B cell (primary cell): ENCODE measurements at regions not wholly inside any gene's neighbourhood (a gene's known extent, or its start where the extent isn't known, plus 50 kb on each side); places are given as distances from the start of the nearest gene placed in this dataset.

Experiments
- ATAC-seq: fragments of 200-7000 bp; cut with Tn5 transposase; one replicate; pipeline ENCODE4 v1.10.0; 2021; ENCODE audit warnings: low read depth, mild to moderate bottlenecking, moderate number of reproducible peaks, moderate library complexity
- CTCF ChIA-PET: fragments of 350-600 bp; sonication (Branson Sonifier 250); formaldehyde crosslinking; loops from one replicate; lab custom pipeline; 2021; ENCODE audit warnings: antibody characterized with exemption, inconsistent platforms; lab: Charles Lee
- POLR2A ChIA-PET: fragments of 350-600 bp; sonication (Branson Sonifier 250); formaldehyde crosslinking; loops from one replicate; lab custom pipeline; 2021; ENCODE audit warnings: antibody characterized with exemption; lab: Charles Lee
- DNase-seq: peaks from one replicate; pipeline ENCODE4 v3.0.0; 2013
- H2AFZ ChIP-seq: 2 replicates; pipeline ENCODE4 v1.6.1; 2012; ENCODE audit warnings: mild to moderate bottlenecking, low read depth, low read length; ENCODE audit not compliant: insufficient read depth, poor library complexity, severe bottlenecking
- H3K27ac ChIP-seq, 2 donors: 1 replicate in 1 of 2; 2 replicates in 1 of 2; pipeline ENCODE4 v1.5.1; 2012 to 2013; ENCODE audit warnings: low read length in 2 of 2, mild to moderate bottlenecking in 2 of 2, moderate library complexity in 1 of 2
- H3K27me3 ChIP-seq, 4 experiments: fragments of 200-600 bp in 1 of 4; sonication (generic) in 1 of 4; replicated peaks in 1 of 4; 1 replicate in 2 of 4; 2 replicates in 2 of 4; pipeline versions ENCODE4 v1.6.1 to v1.7.0; 2013 to 2016; ENCODE audit warnings: low read length in 3 of 4, mild to moderate bottlenecking in 2 of 4, mixed read lengths in 1 of 4, moderate library complexity in 1 of 4; ENCODE audit not compliant: insufficient read depth in 4 of 4, control insufficient read depth in 3 of 4; ENCODE audit errors: control extremely low read depth in 1 of 4
- H3K36me3 ChIP-seq, 2 experiments: replicated peaks in 1 of 2; 1 replicate in 1 of 2; 2 replicates in 1 of 2; pipeline versions ENCODE4 v1.6.1 to v1.7.1; 2013; ENCODE audit warnings: low read length in 1 of 2; ENCODE audit not compliant: insufficient read depth in 2 of 2, control insufficient read depth in 1 of 2; ENCODE audit errors: control extremely low read depth in 1 of 2, extremely low read depth in 1 of 2
- H3K4me1 ChIP-seq, 2 donors: fragments of 200-600 bp in 1 of 2; sonication (generic) in 1 of 2; 1 replicate in 1 of 2; 2 replicates in 1 of 2; pipeline versions ENCODE4 v1.5.1 to v1.6.1; 2013 to 2017; ENCODE audit warnings: low read length in 2 of 2; ENCODE audit not compliant: control insufficient read depth in 2 of 2, insufficient read depth in 2 of 2
- H3K4me2 ChIP-seq: replicated peaks from 2 replicates; pipeline ENCODE3; 2012; ENCODE audit warnings: mild to moderate bottlenecking, low read depth, low read length; ENCODE audit not compliant: poor library complexity, severe bottlenecking
- H3K4me3 ChIP-seq, 5 experiments: fragments of 200-600 bp in 1 of 5; sonication (generic) in 1 of 5; 1 replicate in 3 of 5; 2 replicates in 2 of 5; pipeline versions ENCODE4 v1.5.1 to v1.7.0; 2011 to 2016; ENCODE audit warnings: low read length in 4 of 5, mild to moderate bottlenecking in 4 of 5, low read depth in 2 of 5, control low read depth in 1 of 5, moderate library complexity in 1 of 5; ENCODE audit not compliant: insufficient read depth in 1 of 5; ENCODE audit errors: control extremely low read depth in 1 of 5, extremely low read depth in 1 of 5
- H3K79me2 ChIP-seq: fragments of 200-600 bp; sonication (generic); one replicate; pipeline ENCODE4 v1.6.0; 2016; ENCODE audit warnings: low read length; ENCODE audit not compliant: control insufficient read depth, insufficient read depth
- H3K9ac ChIP-seq: fragments of 200-600 bp; sonication (generic); 2 replicates; pipeline ENCODE4 v1.6.1; 2017; ENCODE audit warnings: mild to moderate bottlenecking, low read length, moderate library complexity
- H3K9me3 ChIP-seq, 3 donors: one replicate each; pipeline versions ENCODE4 v1.6.1 to v1.7.1; 2013; ENCODE audit warnings: low read length in 2 of 3; ENCODE audit not compliant: control insufficient read depth in 2 of 3, insufficient read depth in 1 of 3; ENCODE audit errors: control extremely low read depth in 1 of 3
- H4K20me1 ChIP-seq: 2 replicates; pipeline ENCODE4 v1.6.0; 2012; ENCODE audit warnings: mild to moderate bottlenecking, low read length; ENCODE audit not compliant: insufficient read depth, control insufficient read depth, poor library complexity, severe bottlenecking
- H3K27ac Mint-ChIP-seq: one replicate; pipeline ENCODE4 v1.8.0; 2021; ENCODE audit warnings: mixed read lengths
- H3K27me3 Mint-ChIP-seq: one replicate; pipeline ENCODE4 v1.8.0; 2021; ENCODE audit warnings: mixed read lengths
- H3K4me1 Mint-ChIP-seq: one replicate; pipeline ENCODE4 v1.8.0; 2021; ENCODE audit warnings: mixed read lengths
- H3K4me3 Mint-ChIP-seq: one replicate; pipeline ENCODE4 v1.8.0; 2021; ENCODE audit warnings: mixed read lengths
- H3K9me3 Mint-ChIP-seq: one replicate; pipeline ENCODE4 v1.8.0; 2022; ENCODE audit warnings: mixed read lengths; ENCODE audit not compliant: insufficient read depth
- CTCF ChIP-seq: fragments of 200-600 bp; IDR thresholded peaks from one replicate; pipeline ENCODE4 v1.8.0; 2022; ENCODE audit warnings: antibody characterized with exemption, mild to moderate bottlenecking
- EZH2 ChIP-seq: IDR thresholded peaks from 2 replicates; pipeline ENCODE4 v1.6.1; 2012; ENCODE audit warnings: borderline replicate concordance, low read depth, mild to moderate bottlenecking, moderate library complexity, low read length; ENCODE audit not compliant: insufficient read depth, poor library complexity, severe bottlenecking
- WGBS: methylation state at CpG from one replicate; pipeline ENCODE4 v1.1.5; 2013; ENCODE audit warnings: missing lambda C conversion rate; ENCODE audit not compliant: insufficient coverage; 5-methylcytosine and 5-hydroxymethylcytosine counted together
- intact Hi-C: fragments of 100-400 bp; cut with micrococcal nuclease; formaldehyde crosslinking; loops from one replicate; pipeline ENCODE4 v1.10.0; 2022

GRCh38 chr1:219717536-219717935 is 104.6 kb upstream of the ZC3H11B start:
- Mint-ChIP-seq H3K4me1 (no peaks in the 10 kb centered on the region), H3K27me3 (peaks cover 4% of the 10 kb centered on the region), H3K9me3 (no peaks in the 10 kb centered on the region), H3K27ac (no peak overlapping the region), H3K4me3 (no peak overlapping the region)
- CTCF ChIA-PET: no interaction called here
- H3K27me3 ChIP-seq: no peaks in the 10 kb centered on the region
- H3K9ac ChIP-seq: no peak overlapping the region
- ATAC-seq (no peak), DNase-seq (no peak)
- POLR2A ChIA-PET: no interaction called here
- no peaks in the 10 kb centered on the region for H4K20me1 ChIP-seq
- no peak overlapping the region for H3K27ac ChIP-seq
- no peak overlapping the region for H3K4me2 ChIP-seq
- H3K36me3 ChIP-seq: no peaks in the 10 kb centered on the region
- H2AFZ ChIP-seq: no peak overlapping the region
- H3K4me1 ChIP-seq: no peaks in the 10 kb centered on the region
- H3K9me3 ChIP-seq: peaks cover 0 to 1% (median 0%) of the 10 kb centered on the region in 3 donors
- 100% methylated on average over 2 of the region's 5 CpGs for WGBS
- H3K4me3 ChIP-seq: no peak overlapping the region
- TF ChIP-seq CTCF (no peak), EZH2 (no peak)
- no peaks in the 10 kb centered on the region for H3K79me2 ChIP-seq
- intact Hi-C loops: no loop called here

- H3K27me3 Mint-ChIP-seq: peaks cover 4% of the 10 kb centered on the region
- no peak for TF ChIP-seq CTCF
- TF ChIP-seq EZH2: no peak
- Histone ChIP-seq H2AFZ (no peak overlapping the region), H3K9me3 (peaks cover 0 to 1% (median 0%) of the 10 kb centered on the region in 3 donors), H4K20me1 (no peaks in the 10 kb centered on the region), H3K36me3 (no peaks in the 10 kb centered on the region), H3K4me2 (no peak overlapping the region), H3K4me3 (no peak overlapping the region), H3K9ac (no peak overlapping the region), H3K27ac (no peak overlapping the region), H3K4me1 (no peaks in the 10 kb centered on the region), H3K79me2 (no peaks in the 10 kb centered on the region), H3K27me3 (no peaks in the 10 kb centered on the region)
- H3K9me3 Mint-ChIP-seq: no peaks in the 10 kb centered on the region
- WGBS: 100% methylated on average over 2 of the region's 3 CpGs
- CTCF ChIA-PET: no interaction called here
- DNase-seq: no peak
- no peak overlapping the region for H3K27ac Mint-ChIP-seq
- intact Hi-C loops: no loop called here
- POLR2A ChIA-PET: no interaction called here
- H3K4me1 Mint-ChIP-seq: no peaks in the 10 kb centered on the region
- no peak overlapping the region for H3K4me3 Mint-ChIP-seq
- ATAC-seq: no peak
These were observed 103.8 kb upstream of the ZC3H11B start for GRCh38 chr1:219716611-219717114.
